COLO668 (cell line): ENCODE measurements at regions not wholly inside any gene's neighbourhood (a gene's known extent, or its start where the extent isn't known, plus 50 kb on each side); places are given as distances from the start of the nearest gene placed in this dataset.
"Not testable (repeated sequence)": the region's sequence is repeated elsewhere in the genome, so short reads cannot be mapped to it uniquely, and the experiment has no call there.

Experiments
- DNase-seq: peaks from one replicate; lab custom pipeline; 2025; ENCODE audit not compliant: unreplicated experiment; lab: John Stamatoyannopoulos, UW

GRCh38 chr14:84496677-84497076 is 1033.3 kb upstream of the FLRT2 start:
- DNase-seq = no peak

- DNase-seq = not testable (repeated sequence)
Measured at GRCh38 chr14:84512823-84513222, 1017.1 kb upstream of the FLRT2 start.

GRCh38 chr14:84519836-84520235 is 1010.1 kb upstream of the FLRT2 start:
- no peak for DNase-seq

DNA sequence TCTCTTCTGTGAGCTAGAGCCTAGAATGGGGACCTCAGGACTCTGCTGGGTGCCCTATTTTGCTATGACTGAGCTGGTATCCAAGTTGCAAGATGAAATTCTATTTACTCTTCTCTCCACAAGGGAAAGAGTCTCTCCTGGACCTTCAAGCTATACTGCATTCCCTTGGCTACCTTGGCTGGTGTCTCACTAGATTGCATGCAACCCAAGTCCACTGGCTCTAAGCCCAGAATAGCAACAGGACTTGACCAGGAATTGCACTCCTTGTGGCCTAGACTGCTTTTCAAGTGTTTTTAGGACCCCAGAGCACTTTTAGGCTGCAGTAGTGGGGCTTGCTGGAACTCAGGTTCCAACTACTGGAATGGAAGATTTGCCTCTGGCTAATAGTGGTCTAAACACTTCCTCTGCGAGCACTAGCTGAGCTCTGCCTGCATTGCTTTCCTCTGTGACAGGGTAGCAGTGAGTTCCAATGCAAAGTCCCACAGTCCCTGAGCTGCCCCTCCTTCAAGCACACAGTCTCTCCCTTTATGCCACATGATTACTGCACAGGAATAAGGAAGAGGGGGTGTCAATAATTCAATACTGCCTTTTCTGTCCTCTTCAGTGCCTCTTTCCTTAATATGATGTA is 1009.1 kb upstream of the FLRT2 start:
- DNase-seq = no peak

- no peak for DNase-seq
Measured at GRCh38 chr14:84523746-84524145, 1006.2 kb upstream of the FLRT2 start.

- DNase-seq = no peak
Measured at GRCh38 chr14:84527706-84528105, 1002.2 kb upstream of the FLRT2 start.

DNA sequence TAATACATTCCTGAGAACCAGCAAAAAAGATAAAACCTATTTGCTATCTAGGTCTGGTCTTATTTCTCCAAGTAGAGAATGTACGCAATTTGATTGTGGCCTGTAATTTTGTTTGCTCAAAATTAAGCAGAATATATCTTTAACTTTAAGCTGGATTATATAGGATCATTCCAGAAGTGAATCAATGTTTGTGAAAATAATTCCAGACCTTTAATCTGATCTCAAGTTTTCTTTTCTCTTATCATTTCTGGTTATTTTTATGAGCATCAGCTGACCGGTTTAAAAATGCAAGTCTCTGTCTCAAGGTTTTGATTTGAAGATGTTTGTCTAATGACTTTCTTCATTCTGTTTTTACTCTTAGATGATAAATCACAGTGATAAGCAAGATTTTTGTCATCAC is 997.9 kb upstream of the FLRT2 start:
- no peak for DNase-seq

- DNase-seq = no peak
Measured at GRCh38 chr14:84533181-84533725, 996.7 kb upstream of the FLRT2 start.

- DNase-seq = no peak
Measured at GRCh38 chr14:84533791-84534190, 996.2 kb upstream of the FLRT2 start.

DNA sequence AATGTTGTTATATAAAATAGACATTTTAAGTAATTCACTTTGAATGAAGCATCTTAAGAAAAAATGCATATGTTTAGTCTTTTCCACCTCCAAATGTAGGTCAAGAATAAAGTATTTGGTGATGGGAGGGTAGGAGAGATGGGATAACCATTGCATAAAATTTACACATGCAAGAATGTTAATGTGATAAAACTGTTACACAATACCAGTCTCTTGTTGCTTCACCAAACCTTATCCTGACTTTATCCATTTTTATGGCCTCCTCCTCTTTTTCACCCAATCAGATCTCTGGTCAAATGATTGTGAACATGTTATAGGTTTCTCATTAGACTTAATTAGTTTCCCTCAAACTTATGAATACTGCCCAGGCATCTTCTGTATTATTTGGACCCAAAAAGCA is 994.5 kb upstream of the FLRT2 start:
- no peak for DNase-seq

GRCh38 chr14:84535976-84536375 is 994.0 kb upstream of the FLRT2 start:
- DNase-seq = no peak

DNA sequence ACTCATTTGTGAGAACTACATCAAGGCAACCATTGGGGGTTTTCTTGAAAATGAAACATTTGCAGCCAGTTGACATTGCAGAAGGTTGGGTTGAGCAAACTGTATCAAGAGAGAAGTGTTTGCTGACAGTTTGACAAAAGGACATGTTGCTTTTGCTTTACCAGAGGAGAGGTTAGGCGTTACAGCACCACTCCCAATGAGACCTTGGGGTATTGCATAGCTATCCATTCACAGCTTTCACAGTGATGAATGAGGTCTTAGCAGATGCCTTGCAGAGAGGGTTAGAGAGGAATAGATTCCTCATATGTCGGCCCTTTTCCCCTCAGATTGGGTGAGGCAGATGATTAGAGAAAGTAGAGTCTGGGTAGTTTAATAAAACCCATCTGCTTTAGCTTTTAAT is 988.9 kb upstream of the FLRT2 start:
- no peak for DNase-seq

- no peak for DNase-seq
Measured at GRCh38 chr14:84543859-84544258, 986.1 kb upstream of the FLRT2 start.

GRCh38 chr14:84544486-84545131 is 985.3 kb upstream of the FLRT2 start:
- no peak for DNase-seq

GRCh38 chr14:84546236-84546635 is 983.7 kb upstream of the FLRT2 start:
- DNase-seq = no peak

DNA sequence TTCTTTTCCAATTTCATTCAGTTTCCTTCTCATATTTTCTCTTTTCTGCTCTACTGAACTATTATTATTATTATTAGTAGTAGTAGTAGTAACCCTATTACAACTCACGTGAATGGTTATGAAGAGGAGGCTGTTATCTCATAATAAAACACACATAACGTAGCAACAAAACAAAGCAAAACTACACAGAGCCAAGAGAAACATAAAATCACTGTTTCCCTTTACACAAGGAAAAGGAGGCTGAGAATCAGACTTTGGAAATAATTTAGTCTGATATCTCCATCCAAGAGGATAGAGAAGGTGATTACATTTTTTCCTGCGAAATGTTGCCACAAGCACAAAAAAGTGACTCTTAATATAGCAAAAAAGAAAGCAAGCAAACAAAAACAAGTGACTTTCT is 975.8 kb upstream of the FLRT2 start:
- no peak for DNase-seq

GRCh38 chr14:84555493-84555892 is 974.5 kb upstream of the FLRT2 start:
- no peak for DNase-seq

DNA sequence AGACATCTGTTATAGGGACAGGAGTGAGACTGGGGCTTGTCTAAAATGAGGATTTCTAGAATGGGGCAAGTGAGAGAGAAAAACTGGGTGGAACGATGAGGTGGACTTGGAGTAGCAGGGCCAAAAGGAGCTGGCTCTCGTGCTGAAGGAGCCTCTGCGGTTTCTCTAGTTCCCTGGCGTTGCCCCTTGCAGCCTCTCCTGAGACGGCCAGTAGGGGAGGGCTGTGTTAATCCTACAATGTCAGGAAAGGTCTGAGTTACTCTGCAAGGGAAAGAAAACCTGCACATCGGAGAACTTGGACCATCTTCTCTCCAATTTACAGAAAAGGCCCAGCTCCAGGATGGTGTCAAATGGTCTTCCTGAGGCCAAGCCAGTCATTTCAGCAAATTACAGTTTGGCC is 963.8 kb upstream of the FLRT2 start:
- no peak for DNase-seq

DNA sequence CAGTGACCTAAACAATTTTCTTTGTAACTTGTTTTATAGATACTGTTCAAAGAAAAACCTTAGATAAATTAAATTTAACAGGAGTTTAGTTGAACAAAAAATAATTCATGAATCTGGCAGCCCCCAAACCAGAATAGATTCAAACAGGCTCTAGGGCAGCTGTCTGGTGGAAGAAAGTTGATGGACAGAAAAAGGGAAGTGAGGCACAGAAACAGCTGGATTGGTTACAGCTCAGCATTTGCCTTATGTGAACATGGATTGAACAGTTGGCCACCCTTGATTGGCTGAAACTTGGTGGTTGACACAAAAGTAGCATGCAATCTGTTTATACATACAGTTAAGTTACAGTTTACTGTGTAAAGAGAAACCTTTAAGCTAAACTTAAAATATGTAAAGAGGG is 954.3 kb upstream of the FLRT2 start:
- DNase-seq = no peak

- no peak for DNase-seq
Measured at GRCh38 chr14:84579292-84579691, 950.7 kb upstream of the FLRT2 start.

GRCh38 chr14:84581041-84581440 is 948.9 kb upstream of the FLRT2 start:
- no peak for DNase-seq

DNA sequence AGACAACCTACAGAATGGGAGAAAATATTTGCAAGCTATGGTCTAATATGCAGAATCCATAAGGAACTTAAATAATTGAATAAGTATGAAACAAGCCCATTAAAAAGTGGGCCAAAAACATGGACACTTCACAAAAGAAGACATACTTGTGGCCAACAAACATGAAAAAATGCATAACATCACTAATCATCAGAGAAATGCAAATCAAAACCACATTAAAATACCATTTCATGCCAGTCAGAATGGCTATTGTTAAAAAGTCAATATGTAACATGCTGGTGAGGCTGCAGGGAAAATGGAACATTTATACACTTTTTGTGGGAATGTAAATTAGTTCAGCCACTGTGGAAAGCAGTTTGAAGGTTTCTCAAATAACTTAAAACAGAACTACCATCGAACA is 945.4 kb upstream of the FLRT2 start:
- DNase-seq = no peak
